Transverse colon (tissue), 4 donors: ENCODE measurements at regions not wholly inside any gene's neighbourhood (a gene's known extent, or its start where the extent isn't known, plus 50 kb on each side); places are given as distances from the start of the nearest gene placed in this dataset.

Experiments used
- DNase-seq: peaks from one replicate; pipeline ENCODE4 v3.0.0-alpha.2; 2019
- H3K27ac ChIP-seq, 4 donors: fragments of 200-600 bp; sonication (generic); 2 replicates each; pipeline ENCODE4 v1.5.1; 2016 to 2018; ENCODE audit warnings: inconsistent platforms in 4 of 4
- H3K27me3 ChIP-seq: fragments of 200-600 bp; sonication (generic); 2 replicates; pipeline ENCODE4 v1.5.1; 2017; ENCODE audit warnings: inconsistent platforms
- H3K36me3 ChIP-seq, 4 donors: fragments of 200-600 bp; sonication (generic); 2 replicates each; pipeline ENCODE4 v1.5.1; 2017 to 2019; ENCODE audit warnings: inconsistent platforms in 4 of 4
- H3K4me1 ChIP-seq, 4 donors: fragments of 200-600 bp; sonication (generic); 2 replicates each; pipeline ENCODE4 v1.5.1; 2017 to 2020; ENCODE audit warnings: inconsistent platforms in 4 of 4
- H3K4me3 ChIP-seq, 4 donors: fragments of 200-600 bp; sonication (generic); 1 replicate in 1 of 4; 2 replicates in 3 of 4; pipeline versions ENCODE4 v1.5.1 to v1.6.1; 2017 to 2019; ENCODE audit warnings: inconsistent platforms in 4 of 4
- H3K9me3 ChIP-seq, 2 donors: fragments of 200-600 bp; sonication (generic); 2 replicates each; pipeline ENCODE4 v1.5.1; 2017 to 2019; ENCODE audit warnings: inconsistent platforms in 2 of 2
- CTCF ChIP-seq, 5 experiments: fragments of 200-600 bp in 3 of 5; fragments of 450-650 bp in 2 of 5; sonication (generic) in 3 of 5; IDR thresholded peaks; 1 replicate in 2 of 5; 2 replicates in 3 of 5; pipeline ENCODE4 v1.5.1; 2016 to 2017; ENCODE audit warnings: antibody characterized with exemption in 5 of 5, inconsistent platforms in 3 of 5, mild to moderate bottlenecking in 2 of 5, moderate library complexity in 1 of 5
- EP300 ChIP-seq: sonication (generic); formaldehyde crosslinking; IDR thresholded peaks from one replicate; pipeline ENCODE4 v1.6.1; 2017; ENCODE audit warnings: antibody characterized with exemption, low read depth
- POLR2A ChIP-seq: fragments of 450-650 bp; IDR thresholded peaks from one replicate; pipeline ENCODE4 v1.6.1; 2016; ENCODE audit warnings: antibody characterized with exemption, mild to moderate bottlenecking, moderate library complexity
- POLR2AphosphoS5 ChIP-seq, 3 donors: sonication (generic); formaldehyde crosslinking; IDR thresholded peaks; one replicate each; pipeline ENCODE4 v1.6.1; 2016; ENCODE audit warnings: antibody characterized with exemption in 3 of 3
- WGBS, 2 donors: methylation state at CpG; one replicate each; pipeline ENCODE4 v1.1.5; 2018; ENCODE audit warnings: low coverage in 1 of 2; 5-methylcytosine and 5-hydroxymethylcytosine counted together
- in situ Hi-C, 4 donors: fragments of 200-750 bp; cut with MboI; loops; one replicate each; pipeline versions ENCODE4 v1.15.0 to v1.15.1; 2017; ENCODE audit warnings: low sequenced_read_pairs in 3 of 4, low pct_ligation_motif_present in 1 of 4, low pct_unique_long_range_greater_than_20kb in 1 of 4
- intact Hi-C: fragments of 100-400 bp; cut with DNase I; formaldehyde crosslinking; loops from one replicate; pipeline ENCODE4 v1.15.1; 2023; ENCODE audit warnings: low total_unique reads

- Histone ChIP-seq H3K27ac (no peak overlapping the region), H3K9me3 (no peaks in the 10 kb centered on the region), H3K4me1 (no peaks in the 10 kb centered on the region), H3K27me3 (no peaks in the 10 kb centered on the region), H3K36me3 (no peaks in the 10 kb centered on the region), H3K4me3 (no peak overlapping the region)
- intact Hi-C loops (loop anchor here (1.0 kb wide), 1 partner anchor 147 kb away; no protein-coding TSS in a partner anchor), in situ Hi-C loops (no loop called here)
- WGBS, 2 donors, result 71% methylated on average over 1 of the region's 1 CpG; no CpG with 5 or more reads in 1 of the 2 donors
- DNase-seq, result no peak
- TF ChIP-seq EP300, result no peak
- no peak for TF ChIP-seq POLR2A
Measured at GRCh38 chr3:154987846-154988245, 92.3 kb upstream of the MME start.

GRCh38 chr3:154981664-154982063 is 98.5 kb upstream of the MME start:
- Histone ChIP-seq H3K36me3 (no peaks in the 10 kb centered on the region), H3K4me1 (no peaks in the 10 kb centered on the region), H3K9me3 (no peaks in the 10 kb centered on the region), H3K27ac (no peak overlapping the region), H3K27me3 (no peaks in the 10 kb centered on the region), H3K4me3 (no peak overlapping the region)
- intact Hi-C loops, result no loop called here
- no peak for DNase-seq
- in situ Hi-C loops, result no loop called here
- WGBS, 2 donors, result 29 to 39% methylated on average over 1 of the region's 1 CpG
- no peak for TF ChIP-seq CTCF (IDR thresholded peaks at IDR 0.05)
- TF ChIP-seq POLR2AphosphoS5 (IDR thresholded peaks at IDR 0.05), result no peak
- no peak for TF ChIP-seq POLR2A
- TF ChIP-seq EP300, result no peak

- no peaks in the 10 kb centered on the region for H3K4me1 ChIP-seq
- H3K36me3 ChIP-seq, result no peaks in the 10 kb centered on the region
- no peak overlapping the region for H3K4me3 ChIP-seq
- no peak for DNase-seq
- in situ Hi-C loops, result no loop called here
- no peaks in the 10 kb centered on the region for H3K27me3 ChIP-seq
- no peak overlapping the region for H3K27ac ChIP-seq
- TF ChIP-seq EP300 (no peak), CTCF (IDR thresholded peaks at IDR 0.05) (no peak), POLR2A (no peak), POLR2AphosphoS5 (IDR thresholded peaks at IDR 0.05) (no peak)
- intact Hi-C loops, result no loop called here
- no peaks in the 10 kb centered on the region for H3K9me3 ChIP-seq
Measured at GRCh38 chr3:154981201-154981600, 98.9 kb upstream of the MME start.

- Histone ChIP-seq H3K27ac (no peak overlapping the region), H3K36me3 (no peaks in the 10 kb centered on the region), H3K27me3 (no peaks in the 10 kb centered on the region), H3K4me3 (no peak overlapping the region), H3K9me3 (no peaks in the 10 kb centered on the region), H3K4me1 (no peaks in the 10 kb centered on the region)
- WGBS, 2 donors, result 81% methylated on average over 5 of the region's 5 CpGs
- no peak for DNase-seq
- intact Hi-C loops, result no loop called here
- in situ Hi-C loops, result no loop called here
- no peak for TF ChIP-seq CTCF (IDR thresholded peaks at IDR 0.05)
- no peak for TF ChIP-seq EP300
- TF ChIP-seq POLR2A, result no peak
- no peak for TF ChIP-seq POLR2AphosphoS5 (IDR thresholded peaks at IDR 0.05)
Measured at GRCh38 chr3:154979331-154979730, 100.8 kb upstream of the MME start.

GRCh38 chr3:154977666-154978065 is 102.5 kb upstream of the MME start:
- Histone ChIP-seq H3K27ac (no peak overlapping the region), H3K4me1 (no peaks in the 10 kb centered on the region), H3K27me3 (no peaks in the 10 kb centered on the region), H3K9me3 (no peaks in the 10 kb centered on the region), H3K36me3 (no peaks in the 10 kb centered on the region), H3K4me3 (no peak overlapping the region)
- in situ Hi-C loops (no loop called here), intact Hi-C loops (no loop called here)
- no peak for DNase-seq
- WGBS, 2 donors, result 70 to 75% methylated on average over 1 of the region's 1 CpG
- TF ChIP-seq POLR2AphosphoS5 (IDR thresholded peaks at IDR 0.05), result no peak
- TF ChIP-seq EP300, result no peak
- TF ChIP-seq POLR2A, result no peak
- no peak for TF ChIP-seq CTCF (IDR thresholded peaks at IDR 0.05)
